HG03108 (cell line): ENCODE measurements at regions not wholly inside any gene's neighbourhood (a gene's known extent, or its start where the extent isn't known, plus 50 kb on each side); places are given as distances from the start of the nearest gene placed in this dataset.

Experiments used
- ATAC-seq: cut with Tn5 transposase; IDR thresholded peaks from one replicate; pipeline ENCODE4 v1.9.1; 2021; ENCODE audit warnings: moderate library complexity; ENCODE audit not compliant: unreplicated experiment

GRCh38 chr5:67290655-67291054 lies 94.1 kb upstream of the CD180 start:
- no peak for ATAC-seq

- no peak for ATAC-seq
These were observed 93.3 kb upstream of the CD180 start for GRCh38 chr5:67289763-67290521.

- no peak for ATAC-seq
These were observed 91.1 kb upstream of the CD180 start for GRCh38 chr5:67287510-67288268.

GRCh38 chr5:67286006-67286405 lies 89.4 kb upstream of the CD180 start:
- no peak for ATAC-seq

GRCh38 chr5:67283988-67284487 lies 87.4 kb upstream of the CD180 start:
- ATAC-seq: no peak

GRCh38 chr5:67283275-67283987 lies 86.8 kb upstream of the CD180 start:
- no peak for ATAC-seq

GRCh38 chr5:67281874-67282273 lies 85.3 kb upstream of the CD180 start:
- ATAC-seq: no peak

- no peak for ATAC-seq
These were observed 77.2 kb upstream of the CD180 start for GRCh38 chr5:67273689-67274356.

- no peak for ATAC-seq
These were observed 76.0 kb upstream of the CD180 start for GRCh38 chr5:67272453-67273130.

- ATAC-seq: no peak
These were observed 71.8 kb upstream of the CD180 start for GRCh38 chr5:67268231-67269021.

- ATAC-seq: no peak
These were observed 71.1 kb upstream of the CD180 start for GRCh38 chr5:67267512-67268216.

GRCh38 chr5:67266654-67267350 lies 70.2 kb upstream of the CD180 start:
- no peak for ATAC-seq

GRCh38 chr5:67265951-67266350 lies 69.4 kb upstream of the CD180 start:
- ATAC-seq: no peak

GRCh38 chr5:67263656-67264408 lies 67.2 kb upstream of the CD180 start:
- no peak for ATAC-seq

- ATAC-seq: no peak
These were observed 66.4 kb upstream of the CD180 start for GRCh38 chr5:67262956-67263355.

- no peak for ATAC-seq
These were observed 65.6 kb upstream of the CD180 start for GRCh38 chr5:67262206-67262605.

GRCh38 chr5:67259548-67260215 lies 63.1 kb upstream of the CD180 start:
- no peak for ATAC-seq
